Vagina (tissue), 2 donors: ENCODE measurements at regions not wholly inside any gene's neighbourhood (a gene's known extent, or its start where the extent isn't known, plus 50 kb on each side); places are given as distances from the start of the nearest gene placed in this dataset.

Experiments
- POLR2AphosphoS5 ChIP-seq, 2 donors: sonication (generic); formaldehyde crosslinking; IDR thresholded peaks; one replicate each; pipeline ENCODE4 v1.9.0; 2017; ENCODE audit warnings: antibody characterized with exemption in 2 of 2, mild to moderate bottlenecking in 2 of 2, low read depth in 1 of 2; ENCODE audit not compliant: insufficient read depth in 1 of 2
- TF ChIP-seq, protein P1 (sequence below), 3 experiments: fragments of 450-650 bp in 2 of 3; fragments of 200-600 bp in 1 of 3; sonication (generic) in 1 of 3; IDR thresholded peaks; one replicate each; pipeline ENCODE4 v1.5.1; 2017 to 2019; ENCODE audit warnings: antibody characterized with exemption in 3 of 3, mild to moderate bottlenecking in 2 of 3, moderate library complexity in 2 of 3

DNA sequence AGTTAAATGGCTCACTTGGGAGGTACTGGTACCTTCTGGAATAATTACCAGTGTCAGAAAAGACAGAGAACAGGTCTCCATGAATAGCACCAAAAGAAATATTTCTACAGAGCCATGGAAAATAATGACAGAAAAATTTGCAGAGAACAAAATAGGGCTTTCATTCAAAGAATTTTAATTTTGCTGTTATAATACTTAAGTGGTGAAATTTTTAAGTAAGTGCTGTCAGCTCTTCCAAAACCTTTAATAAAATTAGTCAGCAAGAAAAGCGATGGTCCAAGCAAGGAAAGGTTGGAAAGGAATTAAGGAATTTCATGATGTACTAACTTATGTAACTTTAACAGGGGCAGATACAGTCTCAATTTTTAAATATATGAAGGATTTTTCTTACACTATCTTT, 359.2 kb downstream of the NR2F1-AS1 start:
- TF ChIP-seq, protein P1, sequence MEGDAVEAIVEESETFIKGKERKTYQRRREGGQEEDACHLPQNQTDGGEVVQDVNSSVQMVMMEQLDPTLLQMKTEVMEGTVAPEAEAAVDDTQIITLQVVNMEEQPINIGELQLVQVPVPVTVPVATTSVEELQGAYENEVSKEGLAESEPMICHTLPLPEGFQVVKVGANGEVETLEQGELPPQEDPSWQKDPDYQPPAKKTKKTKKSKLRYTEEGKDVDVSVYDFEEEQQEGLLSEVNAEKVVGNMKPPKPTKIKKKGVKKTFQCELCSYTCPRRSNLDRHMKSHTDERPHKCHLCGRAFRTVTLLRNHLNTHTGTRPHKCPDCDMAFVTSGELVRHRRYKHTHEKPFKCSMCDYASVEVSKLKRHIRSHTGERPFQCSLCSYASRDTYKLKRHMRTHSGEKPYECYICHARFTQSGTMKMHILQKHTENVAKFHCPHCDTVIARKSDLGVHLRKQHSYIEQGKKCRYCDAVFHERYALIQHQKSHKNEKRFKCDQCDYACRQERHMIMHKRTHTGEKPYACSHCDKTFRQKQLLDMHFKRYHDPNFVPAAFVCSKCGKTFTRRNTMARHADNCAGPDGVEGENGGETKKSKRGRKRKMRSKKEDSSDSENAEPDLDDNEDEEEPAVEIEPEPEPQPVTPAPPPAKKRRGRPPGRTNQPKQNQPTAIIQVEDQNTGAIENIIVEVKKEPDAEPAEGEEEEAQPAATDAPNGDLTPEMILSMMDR (IDR thresholded peaks at IDR 0.05), result no peak
- no peak for TF ChIP-seq POLR2AphosphoS5 (IDR thresholded peaks at IDR 0.05; ENCODE audit: insufficient read depth in 1 of 2, low read depth in 1 of 2)
